ENCODE measurements at regions not wholly inside any gene's neighbourhood (a gene's known extent, or its start where the extent isn't known, plus 50 kb on each side); places are given as distances from the start of the nearest gene placed in this dataset.

- no peak for DNase-seq (ENCODE audit: extremely low spot score)
- POLR2A ChIA-PET = no interaction called here
- CTCF ChIA-PET = no interaction called here
- TF ChIP-seq CTCF (IDR thresholded peaks at IDR 0.05; ENCODE audit: control extremely low read depth, extremely low read depth, low read depth, missing control alignments) = no peak
These were observed 214.5 kb downstream of the SNRPN start for GRCh38 chr15:25169318-25169717.

DNA sequence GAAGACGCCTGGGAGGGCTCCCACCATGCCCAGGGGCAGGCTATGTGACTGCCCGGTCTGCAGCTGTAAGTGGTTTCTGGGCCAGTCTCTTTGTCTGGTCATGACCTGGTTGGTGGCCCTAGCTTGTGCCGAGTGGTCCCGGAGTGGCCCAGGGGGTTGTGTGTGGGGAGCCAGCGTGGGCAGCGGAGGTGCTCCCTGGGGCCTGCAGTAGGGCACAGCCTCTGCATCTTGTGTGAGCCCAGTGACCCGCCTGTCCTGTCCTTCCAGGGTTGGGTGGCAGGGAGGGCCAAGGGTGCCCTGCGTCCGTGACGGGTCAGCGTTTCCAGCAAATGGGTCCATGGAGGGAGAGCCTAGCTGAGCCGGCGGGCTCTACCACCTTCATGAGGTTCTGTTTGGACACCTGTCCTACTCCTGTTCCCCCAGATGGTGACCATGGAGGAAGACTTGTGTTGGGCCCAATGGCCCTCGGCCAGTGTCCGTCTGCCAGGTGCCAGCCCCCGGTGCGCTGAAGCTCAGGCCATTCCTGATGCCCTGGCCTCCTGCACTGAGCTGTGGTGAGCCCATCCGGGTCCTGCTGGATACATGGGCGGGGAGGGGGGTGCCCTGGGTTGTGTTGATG lies 215.4 kb downstream of the SNRPN start:
- TF ChIP-seq CTCF (IDR thresholded peaks at IDR 0.05; ENCODE audit: control extremely low read depth, extremely low read depth, low read depth, missing control alignments) = no peak
- POLR2A ChIA-PET = no interaction called here
- no peak for DNase-seq (ENCODE audit: extremely low spot score)
- CTCF ChIA-PET = no interaction called here

- no peak for DNase-seq (ENCODE audit: extremely low spot score)
- CTCF ChIA-PET = no interaction called here
- no peak for TF ChIP-seq CTCF (IDR thresholded peaks at IDR 0.05; ENCODE audit: control extremely low read depth, extremely low read depth, low read depth, missing control alignments)
- POLR2A ChIA-PET = no interaction called here
These were observed 216.0 kb downstream of the SNRPN start for GRCh38 chr15:25170781-25171110.

GRCh38 chr15:25171111-25171811 lies 216.5 kb downstream of the SNRPN start:
- CTCF ChIA-PET = no interaction called here
- TF ChIP-seq CTCF (IDR thresholded peaks at IDR 0.05; ENCODE audit: control extremely low read depth, extremely low read depth, low read depth, missing control alignments) = no peak
- POLR2A ChIA-PET = no interaction called here
- no peak for DNase-seq (ENCODE audit: extremely low spot score)

GRCh38 chr15:25171856-25172687 lies 217.3 kb downstream of the SNRPN start:
- POLR2A ChIA-PET = no interaction called here
- CTCF ChIA-PET = no interaction called here
- TF ChIP-seq CTCF (IDR thresholded peaks at IDR 0.05; ENCODE audit: control extremely low read depth, extremely low read depth, low read depth, missing control alignments) = no peak
- peak; percentile 5 for DNase-seq (ENCODE audit: extremely low spot score)

DNA sequence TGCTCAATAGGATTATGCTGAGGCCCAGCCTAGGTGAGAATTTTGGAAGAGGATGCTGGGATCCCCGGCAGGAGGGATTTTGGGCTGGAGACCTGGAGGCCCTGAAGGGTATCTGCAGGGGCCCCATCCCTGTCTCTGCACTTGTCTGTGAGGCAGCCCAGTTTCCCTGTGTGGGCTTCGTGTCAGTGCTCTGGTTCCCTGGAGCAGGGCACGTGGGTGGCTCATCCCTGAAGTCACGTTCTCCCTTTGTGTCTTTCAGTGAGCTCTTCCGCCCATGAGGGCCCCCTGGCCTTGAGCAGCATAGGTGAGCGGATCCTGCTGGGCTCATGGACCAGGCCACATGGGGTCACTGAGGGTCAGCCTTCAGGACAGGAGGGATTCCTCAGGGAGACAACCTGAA lies 217.9 kb downstream of the SNRPN start:
- DNase-seq (ENCODE audit: extremely low spot score) = no peak
- ChIA-PET CTCF (no interaction called here), POLR2A (no interaction called here)
- TF ChIP-seq CTCF (IDR thresholded peaks at IDR 0.05; ENCODE audit: control extremely low read depth, extremely low read depth, low read depth, missing control alignments) = no peak
